Kidney (tissue), 13 donors: ENCODE measurements at regions not wholly inside any gene's neighbourhood (a gene's known extent, or its start where the extent isn't known, plus 50 kb on each side); places are given as distances from the start of the nearest gene placed in this dataset.

Experiments
- DNase-seq, 5 donors: peaks; one replicate each; pipeline ENCODE4 v3.0.0-alpha.2; 2013 to 2020
- FAIRE-seq: peaks from 2 replicates; lab custom pipeline; 2012; peaks lifted over from hg19 to GRCh38; lab: Jason Lieb, UNC
- H3K27ac ChIP-seq, 2 donors: one replicate each; pipeline ENCODE4 v1.7.0; 2013; ENCODE audit warnings: low read depth in 2 of 2, low read length in 2 of 2, inconsistent platforms in 1 of 2
- H3K27me3 ChIP-seq: one replicate; pipeline ENCODE4 v1.7.1; 2013; ENCODE audit warnings: low read length, inconsistent platforms; ENCODE audit not compliant: control insufficient read depth, insufficient read depth
- H3K36me3 ChIP-seq, 3 donors: one replicate each; pipeline versions ENCODE4 v1.7.0 to v1.7.1; 2013; ENCODE audit warnings: low read length in 3 of 3, control low read depth in 1 of 3, inconsistent platforms in 1 of 3; ENCODE audit not compliant: insufficient read depth in 3 of 3, control insufficient read depth in 2 of 3
- H3K4me1 ChIP-seq, 3 donors: one replicate each; pipeline versions ENCODE4 v1.7.0 to v1.7.1; 2013; ENCODE audit warnings: low read length in 3 of 3, inconsistent platforms in 1 of 3, low read depth in 1 of 3; ENCODE audit not compliant: control insufficient read depth in 2 of 3, insufficient read depth in 2 of 3
- H3K4me3 ChIP-seq, 3 donors: one replicate each; pipeline versions ENCODE4 v1.7.0 to v1.8.1; 2013; ENCODE audit warnings: low read length in 3 of 3, control low read depth in 1 of 3, inconsistent platforms in 1 of 3
- H3K9ac ChIP-seq, 3 donors: one replicate each; pipeline versions ENCODE4 v1.7.0 to v1.7.1; 2013; ENCODE audit warnings: low read length in 3 of 3, control low read depth in 1 of 3, inconsistent platforms in 1 of 3
- H3K9me3 ChIP-seq, 3 donors: one replicate each; pipeline versions ENCODE4 v1.7.0 to v1.7.1; 2013; ENCODE audit warnings: low read length in 3 of 3, control low read depth in 1 of 3, inconsistent platforms in 1 of 3; ENCODE audit not compliant: control insufficient read depth in 2 of 3, insufficient read depth in 1 of 3
- intact Hi-C: fragments of 100-400 bp; cut with DNase I; formaldehyde crosslinking; loops from one replicate; pipeline ENCODE4 v1.11.1; 2022
- TF ChIP-seq, protein P1 (sequence below): IDR thresholded peaks from 3 replicates; pipeline ENCODE4 v1.5.1; 2012; ENCODE audit warnings: mild to moderate bottlenecking, moderate library complexity, borderline replicate concordance; ENCODE audit not compliant: insufficient read depth; ENCODE audit errors: extremely low read depth
- donor health status: control.
- donor health status: control.
- donor health status: control.
- donor health status: control.
- donor health status: control.
- donor health status: DM: yes; HTN: yes; CAD: no.
- donor health status: Normal renal cell carcinoma (clear cell type).

DNA sequence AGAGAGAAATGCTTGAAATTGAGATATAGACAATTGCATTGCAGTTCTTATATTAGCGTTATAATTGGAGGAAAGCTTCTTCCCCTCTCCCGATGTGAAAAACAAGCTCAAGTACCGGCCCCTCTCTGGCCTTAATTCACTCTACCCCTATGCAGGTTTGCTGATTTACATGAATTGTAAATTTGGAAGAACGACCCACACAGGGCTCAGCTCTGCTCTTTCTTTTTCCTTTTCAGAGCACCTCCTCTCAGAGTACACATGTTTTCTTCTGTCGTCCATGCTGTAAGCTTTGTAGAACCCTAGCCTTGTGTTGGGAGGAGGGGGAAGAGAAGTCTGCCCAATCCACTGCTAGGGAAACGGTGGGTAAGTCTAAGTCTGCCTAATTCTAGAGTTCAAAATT is 140.8 kb downstream of the IQUB start:
- no peak overlapping the region for H3K27ac ChIP-seq
- TF ChIP-seq, protein P1, sequence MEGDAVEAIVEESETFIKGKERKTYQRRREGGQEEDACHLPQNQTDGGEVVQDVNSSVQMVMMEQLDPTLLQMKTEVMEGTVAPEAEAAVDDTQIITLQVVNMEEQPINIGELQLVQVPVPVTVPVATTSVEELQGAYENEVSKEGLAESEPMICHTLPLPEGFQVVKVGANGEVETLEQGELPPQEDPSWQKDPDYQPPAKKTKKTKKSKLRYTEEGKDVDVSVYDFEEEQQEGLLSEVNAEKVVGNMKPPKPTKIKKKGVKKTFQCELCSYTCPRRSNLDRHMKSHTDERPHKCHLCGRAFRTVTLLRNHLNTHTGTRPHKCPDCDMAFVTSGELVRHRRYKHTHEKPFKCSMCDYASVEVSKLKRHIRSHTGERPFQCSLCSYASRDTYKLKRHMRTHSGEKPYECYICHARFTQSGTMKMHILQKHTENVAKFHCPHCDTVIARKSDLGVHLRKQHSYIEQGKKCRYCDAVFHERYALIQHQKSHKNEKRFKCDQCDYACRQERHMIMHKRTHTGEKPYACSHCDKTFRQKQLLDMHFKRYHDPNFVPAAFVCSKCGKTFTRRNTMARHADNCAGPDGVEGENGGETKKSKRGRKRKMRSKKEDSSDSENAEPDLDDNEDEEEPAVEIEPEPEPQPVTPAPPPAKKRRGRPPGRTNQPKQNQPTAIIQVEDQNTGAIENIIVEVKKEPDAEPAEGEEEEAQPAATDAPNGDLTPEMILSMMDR: no peak
- no peak overlapping the region for H3K9ac ChIP-seq
- no peaks in the 10 kb centered on the region for H3K27me3 ChIP-seq
- DNase-seq (no peak), FAIRE-seq (no peak)
- no peak overlapping the region for H3K4me3 ChIP-seq
- intact Hi-C loops: no loop called here
- no peaks in the 10 kb centered on the region for H3K9me3 ChIP-seq
- H3K4me1 ChIP-seq: peaks cover 0 to 4% (median 2%) of the 10 kb centered on the region in 3 donors
- no peaks in the 10 kb centered on the region for H3K36me3 ChIP-seq

GRCh38 chr7:123372368-123372767 is 162.0 kb downstream of the IQUB start:
- intact Hi-C loops: no loop called here
- Histone ChIP-seq H3K4me1 (no peaks in the 10 kb centered on the region), H3K27ac (no peak overlapping the region), H3K36me3 (no peaks in the 10 kb centered on the region), H3K27me3 (no peaks in the 10 kb centered on the region), H3K9ac (no peak overlapping the region), H3K4me3 (no peak overlapping the region), H3K9me3 (no peaks in the 10 kb centered on the region)
- TF ChIP-seq, protein P1: no peak
- no peak for FAIRE-seq
- no peak for DNase-seq

DNA sequence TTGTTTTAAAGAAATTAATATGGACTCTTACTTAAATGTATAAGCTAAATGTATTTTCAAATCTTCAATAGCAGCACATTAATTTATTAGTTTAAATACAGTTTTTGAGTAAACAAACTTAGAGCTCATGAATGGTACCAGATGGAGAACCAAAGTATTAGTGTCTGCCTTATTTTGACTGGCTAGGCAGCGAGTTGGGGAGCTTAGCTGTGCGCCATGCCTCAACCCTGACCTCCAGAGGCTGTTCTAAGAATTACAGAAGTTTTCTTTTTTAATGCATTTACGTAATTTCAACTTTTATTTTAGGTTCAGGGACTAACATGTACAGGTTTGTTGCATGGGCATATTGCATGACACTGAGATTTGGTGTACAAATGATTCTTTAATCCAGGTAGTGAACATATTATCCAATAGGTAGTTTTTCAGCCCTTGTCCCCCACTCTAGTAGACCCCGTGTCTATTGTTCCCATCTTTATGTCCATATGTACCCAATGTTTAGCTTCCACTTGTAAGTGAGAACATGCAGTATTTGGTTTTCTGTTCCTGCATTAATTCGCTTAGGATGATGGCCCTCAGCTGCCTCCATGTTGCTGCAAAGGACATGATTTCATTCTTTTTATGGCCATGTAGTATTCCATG is 166.8 kb downstream of the IQUB start:
- H3K27ac ChIP-seq: no peak overlapping the region
- TF ChIP-seq, protein P1: peak; percentile 58
- no peaks in the 10 kb centered on the region for H3K36me3 ChIP-seq
- FAIRE-seq (peak; percentile 90), DNase-seq (peak in 2 of 5 donors; percentile 34 to 59)
- intact Hi-C loops: no loop called here
- no peaks in the 10 kb centered on the region for H3K9me3 ChIP-seq
- H3K4me1 ChIP-seq: no peaks in the 10 kb centered on the region
- H3K4me3 ChIP-seq: no peak overlapping the region
- H3K9ac ChIP-seq: no peak overlapping the region
- H3K27me3 ChIP-seq: no peaks in the 10 kb centered on the region

- no peaks in the 10 kb centered on the region for H3K27me3 ChIP-seq
- TF ChIP-seq, protein P1: no peak
- H3K27ac ChIP-seq: no peak overlapping the region
- FAIRE-seq (no peak), DNase-seq (peak in 1 of 5 donors; percentile 3)
- intact Hi-C loops: no loop called here
- no peaks in the 10 kb centered on the region for H3K9me3 ChIP-seq
- H3K4me3 ChIP-seq: no peak overlapping the region
- no peaks in the 10 kb centered on the region for H3K36me3 ChIP-seq
- no peaks in the 10 kb centered on the region for H3K4me1 ChIP-seq
- H3K9ac ChIP-seq: no peak overlapping the region
These were observed 167.3 kb upstream of the SLC13A1 start for GRCh38 chr7:123367031-123367430.
